Natural killer cell treated with Interleukin-12 subunit alpha and Interleukin-12 subunit beta and Interleukin-15 and Interleukin-18, amount 100 ng/mL, for 72 hours (primary cell): ENCODE measurements at regions not wholly inside any gene's neighbourhood (a gene's known extent, or its start where the extent isn't known, plus 50 kb on each side); places are given as distances from the start of the nearest gene placed in this dataset.

ENCODE experiments used
- ATAC-seq, 2 donors: fragments of 150-1000 bp; cut with Tn5 transposase in 1 of 2; sonication (Bioruptor Pico), chemical (Tn5 transposase) in 1 of 2; 2 replicates each; pipeline ENCODE4 v1.10.0; 2021
- DNase-seq: peaks from one replicate; pipeline ENCODE4 v3.0.0; 2022; ENCODE audit warnings: low spot score
- H3K27ac Mint-ChIP-seq, 2 donors: 1 replicate in 1 of 2; 2 replicates in 1 of 2; pipeline ENCODE4 v1.8.0; 2022; ENCODE audit warnings: mixed read lengths in 2 of 2, mild to moderate bottlenecking in 1 of 2, moderate library complexity in 1 of 2
- H3K27me3 Mint-ChIP-seq, 2 donors: 1 replicate in 1 of 2; 2 replicates in 1 of 2; pipeline ENCODE4 v1.8.0; 2022; ENCODE audit warnings: mixed read lengths in 2 of 2
- H3K36me3 Mint-ChIP-seq: one replicate; pipeline ENCODE4 v1.8.0; 2022; ENCODE audit warnings: mixed read lengths
- H3K4me1 Mint-ChIP-seq, 2 donors: 1 replicate in 1 of 2; 2 replicates in 1 of 2; pipeline ENCODE4 v1.8.0; 2022; ENCODE audit warnings: low read depth in 2 of 2, mixed read lengths in 2 of 2, mild to moderate bottlenecking in 1 of 2
- H3K4me3 Mint-ChIP-seq: one replicate; pipeline ENCODE4 v1.8.0; 2022; ENCODE audit warnings: mixed read lengths
- H3K9me3 Mint-ChIP-seq: 2 replicates; pipeline ENCODE4 v1.8.0; 2022; ENCODE audit warnings: mixed read lengths

DNA sequence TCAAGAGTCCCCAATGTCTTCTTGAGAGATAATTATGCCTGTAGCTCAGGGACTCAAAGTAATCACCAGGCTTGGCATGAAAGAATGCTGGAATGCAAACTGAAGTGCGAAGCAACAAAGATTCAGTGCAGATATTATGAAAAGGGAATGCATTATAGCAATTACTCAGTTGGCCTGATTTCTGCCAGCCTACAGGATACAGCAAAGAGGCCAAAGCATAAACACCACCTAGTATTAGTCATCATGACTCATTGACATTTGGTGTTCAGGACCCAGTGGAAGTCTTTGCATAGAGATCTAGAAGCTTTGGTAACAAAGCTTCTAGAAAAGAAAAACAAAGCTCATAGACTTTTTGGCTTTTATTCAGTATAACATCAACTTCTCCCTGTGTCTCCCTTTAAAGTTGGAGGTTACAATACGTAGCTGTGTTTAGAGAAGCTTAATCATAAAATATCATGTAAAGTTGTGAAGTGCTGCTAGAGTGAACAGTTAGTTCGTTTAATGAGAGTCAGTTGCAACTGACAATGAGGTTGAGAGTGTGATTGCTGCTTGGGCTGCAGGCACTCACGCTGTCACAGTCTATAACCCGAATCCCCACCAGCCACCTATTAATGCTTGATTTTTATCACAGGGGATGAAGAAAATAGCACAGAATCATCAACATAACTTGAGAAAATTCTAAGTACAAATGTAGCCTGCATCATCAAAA, 932.7 kb downstream of the TFAP2A start:
- Mint-ChIP-seq H3K4me3 (no peak overlapping the region), H3K27ac (no peak overlapping the region), H3K36me3 (no peaks in the 10 kb centered on the region), H3K4me1 (no peaks in the 10 kb centered on the region), H3K9me3 (peaks cover 10% of the 10 kb centered on the region), H3K27me3 (no peaks in the 10 kb centered on the region)
- DNase-seq (no peak), ATAC-seq (no peak)

DNA sequence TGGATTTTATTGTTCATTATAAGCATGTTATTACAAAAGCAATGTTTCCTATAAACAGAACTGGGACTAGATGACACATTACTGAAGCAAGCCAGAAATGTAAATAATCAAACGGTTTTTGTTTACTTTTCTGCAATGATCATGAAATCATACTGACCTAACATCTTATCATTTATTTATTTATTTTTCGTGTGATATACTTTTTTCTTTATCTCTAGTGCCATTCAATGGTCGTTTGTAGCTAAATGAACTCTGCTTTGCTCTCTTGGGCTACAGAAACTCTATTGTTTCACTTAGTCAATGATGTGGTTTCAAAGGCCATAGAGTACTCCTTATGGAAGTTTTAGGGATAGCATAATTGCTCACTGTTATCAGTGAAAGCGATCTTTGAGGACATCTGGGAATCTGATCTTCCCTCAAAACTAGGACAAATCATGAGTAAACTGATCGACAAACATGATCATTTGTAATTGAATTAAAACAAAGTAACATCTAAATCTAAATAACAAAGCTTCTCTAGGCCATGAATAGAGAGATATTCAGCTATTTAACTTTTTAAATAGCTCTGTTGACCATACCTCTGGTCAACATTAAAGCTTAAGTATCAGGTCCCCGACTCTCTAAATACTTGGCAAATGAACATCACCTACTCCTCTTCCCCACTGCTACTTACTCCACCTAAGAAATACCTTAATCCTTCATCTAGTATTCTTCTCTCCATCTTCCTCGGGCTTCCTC, 933.4 kb downstream of the TFAP2A start:
- Mint-ChIP-seq H3K9me3 (peaks cover 6% of the 10 kb centered on the region), H3K36me3 (no peaks in the 10 kb centered on the region), H3K27ac (no peak overlapping the region), H3K4me1 (no peaks in the 10 kb centered on the region), H3K4me3 (no peak overlapping the region), H3K27me3 (no peaks in the 10 kb centered on the region)
- ATAC-seq (no peak), DNase-seq (no peak)

DNA sequence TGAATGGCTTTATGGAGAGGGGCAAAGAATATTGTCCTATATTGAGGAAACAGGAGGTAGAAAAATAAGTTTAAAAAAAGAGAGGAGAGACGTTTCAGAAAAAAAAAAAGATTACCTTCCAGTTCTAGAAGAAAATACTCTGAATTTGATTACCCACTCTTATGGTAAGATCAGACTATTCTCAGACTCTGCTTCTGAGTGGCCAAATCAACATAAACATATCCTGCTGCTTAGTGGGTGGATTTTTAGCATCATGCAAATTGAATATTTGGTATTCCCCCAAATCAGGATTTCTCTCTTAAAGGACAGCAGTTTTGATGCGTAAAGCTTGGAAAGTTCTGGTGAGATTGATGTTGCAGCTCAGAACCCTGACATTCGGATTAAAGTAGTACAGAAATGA, 946.6 kb downstream of the TFAP2A start:
- no peaks in the 10 kb centered on the region for H3K27me3 Mint-ChIP-seq
- no peak for ATAC-seq
- H3K36me3 Mint-ChIP-seq = peaks cover 12% of the 10 kb centered on the region
- no peak overlapping the region for H3K27ac Mint-ChIP-seq
- DNase-seq = no peak
- H3K4me3 Mint-ChIP-seq = no peak overlapping the region
- no peaks in the 10 kb centered on the region for H3K4me1 Mint-ChIP-seq
- peaks cover 15% of the 10 kb centered on the region for H3K9me3 Mint-ChIP-seq

DNA sequence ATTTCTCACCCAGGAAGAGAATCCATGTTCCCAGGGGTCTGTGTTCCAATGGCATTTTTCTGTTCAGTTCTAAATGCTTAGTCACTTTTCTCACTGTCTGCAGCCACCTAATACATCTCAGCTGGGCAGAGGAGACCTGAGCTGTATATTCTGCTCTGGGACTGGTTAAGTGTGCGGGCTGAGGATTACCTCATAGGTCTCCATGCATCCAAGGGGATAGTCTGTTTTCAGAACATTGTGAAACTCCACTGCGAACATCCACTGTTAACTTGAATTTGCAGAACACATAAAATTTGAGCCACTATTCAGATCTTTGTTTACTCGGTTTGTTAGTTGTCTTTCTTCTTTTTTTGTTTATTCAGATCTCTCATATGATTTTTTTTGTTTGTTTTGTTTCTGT, 947.1 kb downstream of the TFAP2A start:
- no peak for ATAC-seq
- DNase-seq = no peak
- Mint-ChIP-seq H3K36me3 (peaks cover 12% of the 10 kb centered on the region), H3K27ac (no peak overlapping the region), H3K27me3 (no peaks in the 10 kb centered on the region), H3K9me3 (peaks cover 15% of the 10 kb centered on the region), H3K4me3 (no peak overlapping the region), H3K4me1 (no peaks in the 10 kb centered on the region)

DNA sequence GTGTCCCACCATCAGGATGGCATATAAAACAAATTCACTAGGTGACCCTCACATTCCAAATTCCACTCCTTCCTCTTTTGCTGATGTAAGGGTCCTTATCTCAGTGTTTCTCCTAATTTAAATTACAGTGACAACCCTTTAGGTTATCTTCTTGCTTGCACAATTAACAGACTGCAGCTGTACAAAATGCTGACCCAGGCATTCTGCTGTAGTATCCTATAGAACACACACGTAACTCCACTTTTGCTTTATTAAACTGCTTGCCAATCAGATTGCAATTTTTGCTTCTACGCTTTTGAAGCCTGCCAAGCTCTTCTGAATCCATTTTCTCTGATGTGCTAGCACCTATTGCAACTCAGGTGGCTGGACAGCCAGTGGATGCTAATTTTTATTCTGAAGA, 950.3 kb downstream of the TFAP2A start:
- no peak overlapping the region for H3K27ac Mint-ChIP-seq

DNA sequence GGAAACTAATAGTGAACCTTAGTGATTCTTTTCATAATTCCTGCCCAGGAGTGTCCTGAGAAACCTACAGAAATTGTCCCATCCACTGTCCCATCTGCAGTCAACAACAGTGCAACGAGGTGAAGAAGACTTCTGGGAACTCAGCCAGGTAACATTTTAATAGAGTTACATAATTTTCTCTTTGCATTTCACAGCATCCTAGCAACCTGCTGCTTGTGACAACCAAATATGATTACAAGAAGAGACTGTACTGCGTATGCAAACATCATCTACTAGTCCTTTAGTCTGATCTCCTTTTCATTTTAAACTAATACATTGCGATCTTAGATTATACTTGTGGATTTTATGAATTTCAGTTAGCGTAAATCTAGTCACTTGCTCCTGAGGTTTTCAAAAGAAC, 951.6 kb downstream of the TFAP2A start:
- ATAC-seq = no peak
- no peak for DNase-seq
- H3K4me3 Mint-ChIP-seq = no peak overlapping the region
- no peaks in the 10 kb centered on the region for H3K4me1 Mint-ChIP-seq
- no peak overlapping the region for H3K27ac Mint-ChIP-seq
- H3K27me3 Mint-ChIP-seq = no peaks in the 10 kb centered on the region
- H3K9me3 Mint-ChIP-seq = peaks cover 13% of the 10 kb centered on the region
- peaks cover 6% of the 10 kb centered on the region for H3K36me3 Mint-ChIP-seq

More for the DNA sequence above, 950.3 kb downstream of the TFAP2A start:
- DNase-seq = no peak
- ATAC-seq = no peak
- Mint-ChIP-seq H3K27me3 (no peaks in the 10 kb centered on the region), H3K36me3 (peaks cover 6% of the 10 kb centered on the region), H3K4me1 (no peaks in the 10 kb centered on the region), H3K4me3 (no peak overlapping the region), H3K9me3 (peaks cover 13% of the 10 kb centered on the region)

DNA sequence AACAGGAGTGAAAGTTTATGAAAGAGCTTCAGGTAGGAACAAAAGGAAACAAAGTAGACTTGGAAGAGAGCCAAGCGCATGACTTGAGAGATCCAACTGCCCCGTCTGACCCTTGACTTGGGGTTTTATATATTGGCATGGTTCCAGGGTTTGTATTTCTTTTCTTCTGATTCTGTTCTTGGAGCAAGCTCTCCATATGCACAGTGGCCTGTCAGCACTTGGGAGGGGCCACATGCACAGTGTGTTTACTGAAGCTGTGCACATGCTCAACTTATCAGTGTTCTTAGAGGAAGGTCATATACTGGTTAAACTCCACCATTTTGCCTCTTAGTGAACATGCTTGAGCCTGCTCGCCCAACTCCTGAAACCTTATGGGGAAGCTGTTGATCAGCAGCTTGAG, 953.7 kb downstream of the TFAP2A start:
- no peak for ATAC-seq
- H3K9me3 Mint-ChIP-seq = peaks cover 9% of the 10 kb centered on the region

DNA sequence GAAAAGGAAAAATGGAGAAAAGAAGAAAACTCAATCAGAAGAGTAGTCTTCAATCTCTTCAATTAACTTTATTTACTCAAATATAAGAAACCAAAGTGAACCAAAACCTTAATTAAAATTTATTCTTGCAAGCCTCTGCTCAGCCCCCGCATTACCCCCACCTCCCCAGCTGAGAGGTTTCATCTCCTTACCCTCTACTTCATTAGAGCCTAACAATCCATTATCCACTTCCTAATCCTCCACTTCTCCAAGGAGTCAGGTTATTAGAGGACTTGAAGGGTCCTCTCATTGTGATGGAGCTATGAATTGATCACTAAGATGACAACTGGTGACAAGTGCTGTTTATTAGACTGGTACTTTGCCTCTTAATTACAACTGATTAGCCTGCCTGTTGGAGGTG, 956.5 kb downstream of the TFAP2A start:
- no peak for DNase-seq
- H3K9me3 Mint-ChIP-seq = peaks cover 9% of the 10 kb centered on the region
- ATAC-seq = no peak
- no peaks in the 10 kb centered on the region for H3K4me1 Mint-ChIP-seq
- H3K36me3 Mint-ChIP-seq = no peaks in the 10 kb centered on the region
- no peak overlapping the region for H3K27ac Mint-ChIP-seq
- no peaks in the 10 kb centered on the region for H3K27me3 Mint-ChIP-seq
- H3K4me3 Mint-ChIP-seq = no peak overlapping the region

More for the DNA sequence above, 953.7 kb downstream of the TFAP2A start:
- Mint-ChIP-seq H3K4me3 (no peak overlapping the region), H3K27ac (no peak overlapping the region), H3K4me1 (no peaks in the 10 kb centered on the region), H3K27me3 (no peaks in the 10 kb centered on the region), H3K36me3 (no peaks in the 10 kb centered on the region)
- DNase-seq = no peak

DNA sequence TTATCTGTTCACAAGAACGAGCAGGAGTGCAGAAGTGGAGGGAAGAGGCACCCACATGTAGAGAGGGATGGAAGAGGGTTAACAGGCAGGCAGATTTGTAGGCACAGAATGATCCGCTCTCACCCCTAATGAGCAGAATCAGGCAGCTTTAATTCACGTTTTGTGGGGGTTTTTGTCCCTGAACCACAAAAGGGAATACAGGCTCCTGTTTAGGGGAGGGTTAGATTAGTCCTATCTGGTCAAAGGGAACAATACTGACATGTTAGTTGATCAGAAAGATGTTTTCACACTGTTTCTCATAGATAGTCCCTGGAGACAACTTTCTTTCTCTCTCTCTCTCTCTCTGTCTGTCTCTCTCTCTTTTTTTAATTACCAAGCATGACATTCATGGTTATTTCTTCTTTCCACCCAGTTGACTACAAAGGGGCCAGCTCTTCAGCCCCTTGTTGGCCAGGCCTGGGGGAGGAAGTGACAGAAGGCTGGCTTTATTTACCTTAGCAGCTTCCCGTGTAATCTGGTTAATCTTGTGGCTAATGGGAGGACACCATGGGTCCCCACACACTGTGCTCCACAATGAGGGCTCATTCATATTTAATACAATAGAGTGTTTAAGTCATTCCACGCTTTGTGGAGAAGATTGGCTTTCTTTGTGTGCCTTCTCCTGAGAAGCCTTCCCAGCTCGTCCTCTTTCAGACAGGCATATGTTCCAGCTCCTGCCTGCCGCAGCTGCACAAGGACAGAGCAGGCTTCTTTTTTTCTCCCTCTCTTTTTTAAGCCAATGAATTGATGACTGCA, 958.8 kb downstream of the TFAP2A start:
- DNase-seq (no peak), ATAC-seq (no peak)
- H3K36me3 Mint-ChIP-seq = no peaks in the 10 kb centered on the region
- H3K27me3 Mint-ChIP-seq = no peaks in the 10 kb centered on the region
- no peak overlapping the region for H3K27ac Mint-ChIP-seq
- H3K4me3 Mint-ChIP-seq = no peak overlapping the region
- no peaks in the 10 kb centered on the region for H3K4me1 Mint-ChIP-seq
- H3K9me3 Mint-ChIP-seq = peaks cover 9% of the 10 kb centered on the region

DNA sequence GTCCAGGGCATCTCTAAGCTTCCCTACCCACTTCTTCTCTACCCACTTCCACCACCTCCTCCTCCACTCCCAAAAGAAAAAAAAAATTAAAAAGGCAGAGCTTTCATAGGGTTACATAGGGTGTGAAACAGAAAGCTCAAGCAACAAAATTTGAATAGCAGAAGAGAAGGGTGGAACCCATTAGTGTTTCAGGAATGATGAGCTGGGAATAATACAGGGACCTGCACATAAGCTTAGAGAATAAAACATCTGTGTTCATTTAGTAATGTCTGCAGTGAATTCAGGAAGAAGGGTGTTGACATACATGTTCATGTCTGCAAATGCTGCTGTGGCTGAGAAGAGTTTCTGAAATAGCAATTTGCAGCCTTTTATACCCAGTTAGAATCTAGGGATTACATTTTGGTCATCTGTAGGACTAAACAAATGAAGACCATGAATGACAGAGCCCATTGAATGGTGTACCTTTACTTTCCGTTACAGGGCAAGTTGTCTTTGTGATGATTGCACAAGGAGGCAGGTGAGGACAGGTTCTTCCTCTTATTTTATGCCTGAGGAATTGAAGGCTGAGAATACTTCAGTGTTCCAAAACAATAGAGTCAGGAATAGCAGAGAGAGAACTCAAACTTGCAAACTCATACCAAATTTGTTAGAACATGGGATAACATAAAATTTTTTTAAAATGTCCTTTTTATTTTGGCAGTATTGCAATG, 975.1 kb downstream of the TFAP2A start:
- H3K36me3 Mint-ChIP-seq = no peaks in the 10 kb centered on the region
- no peaks in the 10 kb centered on the region for H3K4me1 Mint-ChIP-seq
- H3K27ac Mint-ChIP-seq = no peak overlapping the region
- ATAC-seq (no peak), DNase-seq (no peak)
- no peak overlapping the region for H3K4me3 Mint-ChIP-seq
- no peaks in the 10 kb centered on the region for H3K27me3 Mint-ChIP-seq
- H3K9me3 Mint-ChIP-seq = peaks cover 4% of the 10 kb centered on the region

DNA sequence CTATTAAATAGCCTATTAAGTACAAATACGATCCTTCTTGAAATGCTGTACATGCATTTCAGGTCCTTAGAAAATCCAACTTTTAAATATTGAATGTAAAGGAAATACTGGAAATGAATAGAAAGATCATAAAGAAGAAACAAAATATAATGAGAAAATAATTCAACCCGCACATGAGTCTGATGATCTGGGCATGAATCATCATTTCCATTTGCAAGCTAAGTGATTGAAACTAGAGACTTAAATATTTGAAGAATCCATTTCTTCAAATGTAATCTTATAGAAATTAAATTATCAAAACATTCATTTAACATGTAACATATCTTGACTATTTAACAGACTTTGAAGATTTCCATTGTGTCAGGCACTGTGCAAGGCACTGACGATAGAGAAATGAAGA, 977.0 kb downstream of the TFAP2A start:
- DNase-seq = no peak
- Mint-ChIP-seq H3K27ac (no peak overlapping the region), H3K27me3 (no peaks in the 10 kb centered on the region), H3K4me3 (no peak overlapping the region), H3K36me3 (no peaks in the 10 kb centered on the region), H3K9me3 (no peaks in the 10 kb centered on the region), H3K4me1 (no peaks in the 10 kb centered on the region)
- ATAC-seq = no peak

DNA sequence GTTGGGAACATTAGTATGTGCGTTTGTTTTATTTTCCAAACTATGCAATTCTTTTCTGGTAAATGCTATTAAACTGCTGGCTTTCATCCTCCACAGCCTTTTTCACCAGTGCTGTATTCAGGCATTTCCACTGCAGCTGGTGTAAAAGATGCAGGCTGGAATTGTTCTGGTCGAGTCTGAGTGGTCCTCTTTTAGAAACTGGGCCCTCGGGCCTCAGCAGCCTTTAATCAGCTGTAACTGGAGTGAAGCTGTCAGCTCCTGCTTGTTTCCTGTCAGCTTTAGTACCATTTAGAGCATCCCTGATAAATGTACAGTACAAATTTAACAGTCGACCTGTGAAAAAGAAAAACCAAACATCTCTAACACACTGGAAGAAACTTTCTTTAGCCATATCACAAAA, 979.6 kb downstream of the TFAP2A start:
- DNase-seq = no peak
- ATAC-seq = no peak
- Mint-ChIP-seq H3K27me3 (no peaks in the 10 kb centered on the region), H3K4me1 (no peaks in the 10 kb centered on the region), H3K9me3 (peaks cover 3% of the 10 kb centered on the region), H3K27ac (no peak overlapping the region), H3K4me3 (no peak overlapping the region), H3K36me3 (no peaks in the 10 kb centered on the region)

DNA sequence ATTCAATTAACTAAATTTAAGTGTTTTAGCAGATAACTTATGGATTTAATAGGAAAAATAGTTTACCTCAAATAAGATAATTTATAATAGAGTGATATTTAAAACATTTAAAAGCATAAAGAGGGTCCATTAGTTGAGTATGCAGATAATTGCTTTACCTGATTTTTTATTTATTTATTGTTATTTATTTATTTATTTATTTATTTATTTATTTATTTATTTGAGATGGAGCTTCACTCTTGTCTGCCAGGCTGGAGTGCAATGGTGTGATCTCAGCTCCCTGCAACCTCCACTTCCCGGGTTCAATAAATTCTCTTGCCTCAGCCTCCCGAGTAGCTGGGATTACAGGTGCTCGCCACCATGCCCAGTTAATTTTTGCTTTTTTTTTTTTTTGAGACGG, 982.9 kb downstream of the TFAP2A start:
- no peaks in the 10 kb centered on the region for H3K27me3 Mint-ChIP-seq
- no peaks in the 10 kb centered on the region for H3K36me3 Mint-ChIP-seq
- H3K27ac Mint-ChIP-seq = no peak overlapping the region
- no peak overlapping the region for H3K4me3 Mint-ChIP-seq
- peaks cover 9% of the 10 kb centered on the region for H3K9me3 Mint-ChIP-seq
- H3K4me1 Mint-ChIP-seq = no peaks in the 10 kb centered on the region
- ATAC-seq (no peak), DNase-seq (no peak)
